ENCODE measurements at regions not wholly inside any gene's neighbourhood (a gene's known extent, or its start where the extent isn't known, plus 50 kb on each side); places are given as distances from the start of the nearest gene placed in this dataset.

DNA sequence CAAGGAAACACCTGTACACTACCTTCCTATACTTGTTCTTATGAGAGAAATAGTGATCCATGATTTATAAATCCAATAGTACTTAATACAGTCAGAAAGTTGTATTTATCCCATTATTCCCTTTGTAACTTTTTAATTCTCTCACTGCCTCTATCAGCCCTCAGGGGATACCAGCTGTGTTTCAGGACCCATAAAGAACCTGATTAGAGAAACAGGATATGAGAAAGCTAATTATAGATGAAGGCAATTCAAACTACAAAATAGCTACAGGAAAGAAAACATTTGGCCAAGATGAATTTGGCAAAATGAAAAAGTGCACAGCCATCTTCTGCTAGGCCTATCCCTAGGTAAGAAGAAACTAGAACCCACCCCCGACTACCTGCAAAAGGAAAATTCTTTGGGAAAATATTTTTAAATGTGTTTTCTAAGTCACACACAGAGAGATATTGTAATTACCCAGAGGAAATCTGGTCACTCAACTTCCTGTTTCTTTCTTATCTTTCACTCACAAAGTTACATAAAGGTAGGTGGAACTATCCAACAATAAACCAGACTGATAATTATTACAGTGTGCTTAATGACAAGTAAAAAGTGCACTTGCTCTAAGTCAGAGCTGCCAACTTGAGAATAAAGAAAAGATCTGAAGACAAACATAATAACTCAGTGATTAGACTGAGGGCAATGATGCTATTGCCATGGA is 836.5 kb upstream of the HTR2C start:
- H3K4me1 ChIP-seq (ENCODE audit: insufficient read depth, low read length, poor library complexity, severe bottlenecking): peaks cover 41% of the 10 kb centered on the region
- CTCF ChIA-PET (ENCODE audit: unreplicated experiment): no interaction called here
- no peaks in the 10 kb centered on the region for H4K20me1 ChIP-seq (ENCODE audit: insufficient read depth, low read length)
- H3K4me3 ChIP-seq (ENCODE audit: low read depth, low read length, poor library complexity, severe bottlenecking): peak overlapping the region; percentile 38
- H2AFZ ChIP-seq (ENCODE audit: low read length): peak overlapping the region; percentile 36; the same call in 1 of the 2 replicates
- H3K27ac ChIP-seq (ENCODE audit: low read depth, low read length, poor library complexity, severe bottlenecking): peak overlapping the region; percentile 52
- no peaks in the 10 kb centered on the region for H3K79me2 ChIP-seq (ENCODE audit: insufficient read depth, low read depth, low read length)
- no peaks in the 10 kb centered on the region for H3K9me2 ChIP-seq (ENCODE audit: insufficient read depth, low read length)
- peak; percentile 45 for DNase-seq (ENCODE audit: low spot score)
- no peaks in the 10 kb centered on the region for H3K9me3 ChIP-seq (ENCODE audit: low read length)
- BruUV-seq (replicated peaks): no TSS peak
- TF ChIP-seq EZH2phosphoT487 (IDR thresholded peaks at IDR 0.05; ENCODE audit: borderline replicate concordance, low read depth, low read length) (no peak), CTCF (conservative IDR thresholded peaks at IDR 0.05; ENCODE audit: low read length) (no peak)
- intact Hi-C loops (cut with micrococcal nuclease; ENCODE audit: unreplicated experiment): no loop called here
- H3K4me2 ChIP-seq (ENCODE audit: low read length): peak overlapping the region; percentile 53
- POLR2A ChIA-PET: interaction anchor here (1.2 to 1.6 kb wide), 2 partner anchors 11 to 19 kb away, joined by 3 to 4 read pairs; no protein-coding TSS in a partner anchor
- H3K36me3 ChIP-seq (ENCODE audit: insufficient read depth, low read length): no peaks in the 10 kb centered on the region

- ChIA-PET CTCF (ENCODE audit: unreplicated experiment) (no interaction called here), POLR2A (no interaction called here)
- peaks cover 39% of the 10 kb centered on the region for H3K4me1 ChIP-seq (ENCODE audit: insufficient read depth, low read length, poor library complexity, severe bottlenecking)
- no peaks in the 10 kb centered on the region for H3K9me2 ChIP-seq (ENCODE audit: insufficient read depth, low read length)
- peak; percentile 40 for DNase-seq (ENCODE audit: low spot score)
- no TSS peak for BruUV-seq (replicated peaks)
- no peak overlapping the region for H3K27ac ChIP-seq (ENCODE audit: low read depth, low read length, poor library complexity, severe bottlenecking)
- no peak overlapping the region for H3K4me3 ChIP-seq (ENCODE audit: low read depth, low read length, poor library complexity, severe bottlenecking)
- no peak overlapping the region for H2AFZ ChIP-seq (ENCODE audit: low read length)
- H4K20me1 ChIP-seq (ENCODE audit: insufficient read depth, low read length): no peaks in the 10 kb centered on the region
- intact Hi-C loops (cut with micrococcal nuclease; ENCODE audit: unreplicated experiment): no loop called here
- H3K79me2 ChIP-seq (ENCODE audit: insufficient read depth, low read depth, low read length): no peaks in the 10 kb centered on the region
- no peaks in the 10 kb centered on the region for H3K36me3 ChIP-seq (ENCODE audit: insufficient read depth, low read length)
- TF ChIP-seq EZH2phosphoT487 (IDR thresholded peaks at IDR 0.05; ENCODE audit: borderline replicate concordance, low read depth, low read length) (no peak), CTCF (conservative IDR thresholded peaks at IDR 0.05; ENCODE audit: low read length) (no peak)
- no peaks in the 10 kb centered on the region for H3K9me3 ChIP-seq (ENCODE audit: low read length)
- peak overlapping the region; percentile 34; the same call in 1 of the 2 replicates for H3K4me2 ChIP-seq (ENCODE audit: low read length)
Observed at GRCh38 chrX:113743069-113743468, 840.8 kb upstream of the HTR2C start.

DNA sequence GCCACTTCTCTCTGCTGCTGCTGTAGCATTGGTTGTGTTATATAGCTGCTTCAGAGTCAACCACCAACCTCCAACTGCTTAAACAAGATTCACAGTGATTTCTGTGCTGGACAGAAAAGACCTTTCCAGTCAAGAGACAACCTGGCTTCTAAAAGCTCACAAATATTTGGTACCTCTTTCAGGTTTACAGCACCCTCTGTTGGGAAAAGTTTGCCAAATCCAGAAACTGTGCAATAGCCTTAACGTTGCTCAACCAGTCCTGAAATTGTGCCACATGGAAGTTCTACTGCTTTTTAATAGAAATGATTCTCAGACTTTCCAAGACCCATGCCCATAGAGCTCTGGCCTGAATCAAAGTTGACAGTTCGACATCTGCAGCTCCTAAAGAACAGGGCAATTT is 842.1 kb upstream of the HTR2C start:
- Histone ChIP-seq H3K36me3 (ENCODE audit: insufficient read depth, low read length) (no peaks in the 10 kb centered on the region), H3K9me2 (ENCODE audit: insufficient read depth, low read length) (no peaks in the 10 kb centered on the region), H2AFZ (ENCODE audit: low read length) (no peak overlapping the region), H3K9me3 (ENCODE audit: low read length) (no peaks in the 10 kb centered on the region), H3K27ac (ENCODE audit: low read depth, low read length, poor library complexity, severe bottlenecking) (no peak overlapping the region), H3K79me2 (ENCODE audit: insufficient read depth, low read depth, low read length) (no peaks in the 10 kb centered on the region), H3K4me3 (ENCODE audit: low read depth, low read length, poor library complexity, severe bottlenecking) (no peak overlapping the region), H3K4me1 (ENCODE audit: insufficient read depth, low read length, poor library complexity, severe bottlenecking) (peaks cover 26% of the 10 kb centered on the region), H3K4me2 (ENCODE audit: low read length) (no peak overlapping the region), H4K20me1 (ENCODE audit: insufficient read depth, low read length) (no peaks in the 10 kb centered on the region)
- intact Hi-C loops (cut with micrococcal nuclease; ENCODE audit: unreplicated experiment): no loop called here
- no peak for TF ChIP-seq EZH2phosphoT487 (IDR thresholded peaks at IDR 0.05; ENCODE audit: borderline replicate concordance, low read depth, low read length)
- TF ChIP-seq CTCF (conservative IDR thresholded peaks at IDR 0.05; ENCODE audit: low read length): peak; percentile 53
- CTCF ChIA-PET (ENCODE audit: unreplicated experiment): no interaction called here
- no TSS peak for BruUV-seq (replicated peaks)
- peak; percentile 25 for DNase-seq (ENCODE audit: low spot score)
- POLR2A ChIA-PET: no interaction called here

Measured in OCI-LY7 (cell line).